Muscle layer of colon (tissue), 2 donors: ENCODE measurements at regions not wholly inside any gene's neighbourhood (a gene's known extent, or its start where the extent isn't known, plus 50 kb on each side); places are given as distances from the start of the nearest gene placed in this dataset.
A peak's percentile ranks its signal among the peaks of the same experiment; 100 is the strongest.

Experiments used
- H3K27ac ChIP-seq: one replicate; pipeline ENCODE4 v1.7.0; 2013; ENCODE audit warnings: low read depth, mild to moderate bottlenecking, low read length, moderate library complexity
- H3K27me3 ChIP-seq, 2 donors: one replicate each; pipeline ENCODE4 v1.7.0; 2013; ENCODE audit warnings: low read length in 2 of 2, mild to moderate bottlenecking in 2 of 2; ENCODE audit not compliant: insufficient read depth in 2 of 2, control insufficient read depth in 1 of 2
- H3K36me3 ChIP-seq: one replicate; pipeline ENCODE4 v1.7.0; 2013; ENCODE audit warnings: mild to moderate bottlenecking, low read length; ENCODE audit not compliant: insufficient read depth
- H3K4me1 ChIP-seq: one replicate; pipeline ENCODE4 v1.7.0; 2013; ENCODE audit warnings: mild to moderate bottlenecking, low read length; ENCODE audit not compliant: insufficient read depth
- H3K4me3 ChIP-seq, 2 donors: one replicate each; pipeline ENCODE4 v1.7.0; 2013; ENCODE audit warnings: low read length in 2 of 2, low read depth in 1 of 2, mild to moderate bottlenecking in 1 of 2, moderate library complexity in 1 of 2
- H3K9ac ChIP-seq: one replicate; pipeline ENCODE4 v1.7.0; 2013; ENCODE audit warnings: low read length
- H3K9me3 ChIP-seq: one replicate; pipeline ENCODE4 v1.7.0; 2013; ENCODE audit warnings: mild to moderate bottlenecking, low read length
- donor health status: abdominal sarcoma.
- donor health status: Adenocarcinoma of cecum.

DNA sequence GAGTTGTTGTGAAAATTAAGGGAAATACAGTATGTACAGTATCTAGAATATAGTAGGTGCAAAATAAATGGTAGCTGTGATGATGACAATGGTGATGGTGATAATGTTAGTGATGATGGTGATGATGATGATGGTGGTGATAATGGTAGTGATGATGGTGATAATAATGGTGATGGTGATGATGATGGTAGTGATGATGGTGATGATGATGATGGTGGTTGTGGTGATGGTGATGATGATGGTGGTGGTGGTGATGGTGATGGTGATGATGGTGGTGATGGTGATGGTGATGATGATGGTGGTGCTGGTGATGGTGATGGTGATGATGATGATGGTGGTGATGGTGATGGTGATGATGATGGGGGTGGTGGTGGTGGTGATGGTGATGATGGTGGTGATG lies 91.3 kb upstream of the FOXF1 start:
- Histone ChIP-seq H3K36me3 (no peaks in the 10 kb centered on the region), H3K4me3 (no peak overlapping the region), H3K4me1 (peaks cover under 1% of the 10 kb centered on the region), H3K9ac (no peak overlapping the region), H3K27me3 (no peaks in the 10 kb centered on the region), H3K9me3 (no peaks in the 10 kb centered on the region), H3K27ac (no peak overlapping the region)

DNA sequence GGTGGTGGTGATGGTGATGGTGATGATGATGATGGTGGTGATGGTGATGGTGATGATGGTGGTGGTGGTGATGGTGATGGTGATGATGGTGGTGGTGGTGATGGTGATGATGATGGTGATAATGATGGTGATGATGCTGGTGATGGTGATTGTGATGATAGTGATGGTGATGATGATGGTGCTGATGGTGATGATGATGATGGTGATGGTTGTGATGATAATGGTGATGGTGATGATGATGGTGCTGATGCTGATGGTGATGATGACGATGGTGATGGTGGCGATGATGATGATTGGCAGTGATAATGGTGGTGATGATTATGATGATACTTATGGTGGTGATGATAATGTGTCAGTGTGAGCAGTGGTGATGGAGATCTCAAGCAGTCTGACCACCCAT lies 90.8 kb upstream of the FOXF1 start:
- Histone ChIP-seq H3K9ac (no peak overlapping the region), H3K36me3 (no peaks in the 10 kb centered on the region)

DNA sequence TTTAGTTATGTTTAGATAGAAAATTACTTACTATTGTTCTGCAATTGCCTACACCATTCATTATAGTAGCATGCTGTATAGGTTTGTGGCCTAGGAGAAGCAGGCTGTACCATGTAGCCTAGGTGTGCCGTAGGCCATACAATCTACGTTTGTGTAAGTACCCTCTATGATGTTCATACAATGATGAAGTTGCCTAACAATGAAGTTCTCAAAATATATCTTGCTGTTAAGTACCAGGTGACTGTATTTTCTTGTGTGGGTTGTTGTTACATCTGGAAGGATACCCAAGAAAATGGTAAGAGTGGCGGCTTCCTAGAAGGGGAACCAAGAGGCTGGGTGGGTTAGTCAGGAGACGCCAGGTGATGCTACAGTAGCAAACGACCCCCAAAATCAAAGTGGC lies 88.3 kb upstream of the FOXF1 start:
- H3K4me3 ChIP-seq = no peak overlapping the region
- H3K27me3 ChIP-seq = no peaks in the 10 kb centered on the region
- H3K36me3 ChIP-seq = no peaks in the 10 kb centered on the region
- no peak overlapping the region for H3K27ac ChIP-seq
- no peaks in the 10 kb centered on the region for H3K9me3 ChIP-seq
- no peak overlapping the region for H3K9ac ChIP-seq
- peaks cover 28% of the 10 kb centered on the region for H3K4me1 ChIP-seq

More for the DNA sequence above, 90.8 kb upstream of the FOXF1 start:
- Histone ChIP-seq H3K9me3 (no peaks in the 10 kb centered on the region), H3K4me1 (peaks cover 6% of the 10 kb centered on the region), H3K27ac (no peak overlapping the region), H3K27me3 (no peaks in the 10 kb centered on the region), H3K4me3 (no peak overlapping the region)

DNA sequence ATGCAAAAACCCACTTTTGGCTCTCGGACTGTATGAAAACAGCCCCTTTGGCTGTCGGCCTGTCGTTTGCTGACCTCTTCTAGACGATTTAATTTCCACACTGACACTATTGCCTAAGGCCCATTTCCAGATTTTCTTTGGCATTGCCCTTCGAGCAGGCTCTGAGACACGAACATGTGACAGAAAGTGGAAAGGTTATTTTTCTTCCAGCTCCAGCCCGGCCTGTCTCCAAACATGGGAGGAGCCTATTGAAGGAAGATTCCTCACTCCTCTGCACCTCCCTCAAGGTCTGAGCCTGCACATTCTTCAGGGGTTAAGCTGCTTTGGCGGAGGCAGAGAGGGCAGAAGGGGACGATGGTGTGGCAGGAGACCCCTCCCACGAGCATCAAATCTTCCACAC lies 85.9 kb upstream of the FOXF1 start:
- Histone ChIP-seq H3K4me1 (peaks cover 46% of the 10 kb centered on the region), H3K9ac (peak overlapping the region; percentile 8), H3K27me3 (no peaks in the 10 kb centered on the region), H3K36me3 (no peaks in the 10 kb centered on the region), H3K27ac (peak overlapping the region; percentile 7), H3K4me3 (no peak overlapping the region), H3K9me3 (no peaks in the 10 kb centered on the region)

DNA sequence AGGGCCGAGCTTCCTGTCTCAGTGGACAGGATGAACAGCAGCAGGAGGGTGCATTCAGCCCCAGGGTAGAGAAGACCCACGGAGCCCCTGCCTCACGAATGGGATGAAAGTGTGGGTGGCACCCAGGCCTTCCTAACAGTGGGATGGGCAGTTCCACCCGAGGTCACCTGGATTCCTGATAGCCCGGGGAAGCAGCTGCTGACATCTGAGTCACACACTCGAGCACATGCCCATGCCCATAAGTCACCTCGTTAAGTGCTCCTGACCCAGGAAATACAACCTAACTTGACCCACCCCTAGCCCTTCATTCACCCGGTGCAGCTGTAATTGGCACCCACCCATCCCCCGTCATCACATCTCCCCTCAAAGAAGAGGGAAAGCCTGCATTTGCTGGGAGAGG lies 85.3 kb upstream of the FOXF1 start:
- peak overlapping the region; percentile 5 for H3K27ac ChIP-seq
- H3K9me3 ChIP-seq = no peaks in the 10 kb centered on the region
- H3K36me3 ChIP-seq = no peaks in the 10 kb centered on the region
- H3K4me3 ChIP-seq = no peak overlapping the region
- H3K4me1 ChIP-seq = peaks cover 52% of the 10 kb centered on the region
- H3K9ac ChIP-seq = peak overlapping the region; percentile 8
- no peaks in the 10 kb centered on the region for H3K27me3 ChIP-seq

DNA sequence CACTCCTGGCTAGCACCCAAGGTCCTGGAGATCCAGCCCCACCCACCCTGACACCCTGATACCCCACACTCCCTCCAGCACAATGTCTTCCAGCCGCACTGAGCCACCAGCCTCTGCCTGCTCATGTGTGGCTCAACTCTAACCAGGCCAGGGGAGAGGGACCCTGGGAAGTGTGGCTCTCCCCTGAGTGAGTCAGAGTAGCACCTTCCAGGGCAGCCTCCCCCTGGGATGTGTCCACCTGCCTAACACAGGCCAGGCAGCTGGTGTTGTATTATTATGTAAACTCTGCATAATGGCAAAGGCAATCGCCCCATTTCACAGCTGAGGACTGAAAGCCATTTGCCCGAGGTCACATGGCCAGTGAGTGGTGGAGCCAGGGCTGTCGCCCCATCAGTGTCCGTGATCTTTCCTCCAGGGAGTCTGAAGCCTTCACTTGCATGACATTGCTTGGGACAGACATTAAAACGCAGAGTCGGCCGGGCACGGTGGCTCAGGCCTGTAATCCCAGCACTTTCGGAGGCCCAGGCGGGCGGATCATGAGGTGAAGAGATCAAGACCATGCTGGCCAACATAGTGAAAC lies 84.2 kb upstream of the FOXF1 start:
- Histone ChIP-seq H3K9ac (no peak overlapping the region), H3K4me1 (peaks cover 64% of the 10 kb centered on the region), H3K9me3 (no peaks in the 10 kb centered on the region), H3K27me3 (no peaks in the 10 kb centered on the region), H3K36me3 (no peaks in the 10 kb centered on the region), H3K4me3 (no peak overlapping the region), H3K27ac (no peak overlapping the region)

DNA sequence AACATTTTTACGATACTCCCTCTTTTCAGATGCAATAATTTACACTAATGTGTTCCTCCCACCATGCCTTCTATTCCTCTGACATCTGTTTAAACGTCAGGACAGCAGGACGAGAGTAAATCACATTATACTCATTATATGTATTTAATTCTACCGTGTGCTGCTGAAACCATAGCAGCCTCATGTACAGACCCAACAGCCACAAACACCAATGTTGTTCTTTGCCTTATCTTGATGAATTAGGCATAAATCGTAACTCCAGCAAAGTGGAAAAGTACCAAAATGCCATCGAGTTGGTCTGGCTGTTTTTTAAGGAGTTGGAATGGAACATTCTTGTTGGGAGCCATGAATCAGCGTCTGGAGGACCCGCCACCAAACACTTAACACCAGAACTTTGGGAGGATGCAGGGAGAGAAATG lies 82.9 kb upstream of the FOXF1 start:
- H3K27ac ChIP-seq = peak overlapping the region; percentile 63
- no peak overlapping the region for H3K9ac ChIP-seq
- peak overlapping the region in 1 of 2 donors; percentile 24 for H3K4me3 ChIP-seq
- H3K9me3 ChIP-seq = no peaks in the 10 kb centered on the region
- H3K36me3 ChIP-seq = no peaks in the 10 kb centered on the region
- H3K27me3 ChIP-seq = no peaks in the 10 kb centered on the region
- peaks cover 77% of the 10 kb centered on the region for H3K4me1 ChIP-seq

DNA sequence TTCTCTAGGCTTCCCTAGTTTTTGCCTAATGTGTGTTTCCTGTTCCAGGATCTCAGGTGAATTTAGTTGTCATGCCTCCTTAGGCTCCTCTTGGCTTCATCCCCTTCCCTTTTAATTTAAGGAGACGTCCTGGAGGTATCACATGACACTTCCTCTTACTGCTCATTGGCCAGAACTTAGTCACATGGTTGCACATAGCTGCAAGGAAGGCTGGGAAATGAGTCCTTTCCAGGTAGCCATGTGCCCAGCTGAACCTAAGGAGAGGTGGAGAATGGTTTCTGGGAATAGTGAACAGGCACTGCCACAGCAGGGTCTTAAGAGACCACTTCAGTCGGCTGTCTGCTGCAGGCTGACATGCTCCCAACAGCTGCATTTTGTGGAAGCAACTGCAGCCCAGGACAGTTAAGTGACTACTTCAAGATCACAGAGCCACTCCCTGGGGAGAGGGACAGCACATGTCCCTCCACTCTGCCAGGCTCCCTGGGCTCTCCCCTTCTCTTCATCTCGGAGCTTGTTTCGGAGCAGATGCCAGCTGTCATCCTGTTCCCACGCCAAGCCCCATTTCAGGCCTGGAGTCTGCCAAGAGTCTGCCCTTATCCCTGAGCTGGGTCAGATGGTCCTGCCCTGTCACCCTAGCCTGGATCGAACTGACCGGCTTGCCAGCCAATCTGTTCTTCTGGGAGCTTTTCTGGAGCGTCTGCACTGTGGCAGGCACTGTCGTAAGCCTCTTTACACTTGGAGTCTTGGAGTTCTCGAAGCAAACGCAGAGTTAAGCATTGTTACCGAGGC lies 81.4 kb upstream of the FOXF1 start:
- Histone ChIP-seq H3K27ac (peak overlapping the region; percentile 71), H3K9me3 (no peaks in the 10 kb centered on the region), H3K4me3 (no peak overlapping the region), H3K4me1 (peaks cover 91% of the 10 kb centered on the region), H3K27me3 (no peaks in the 10 kb centered on the region), H3K36me3 (no peaks in the 10 kb centered on the region), H3K9ac (peak overlapping the region; percentile 14)

DNA sequence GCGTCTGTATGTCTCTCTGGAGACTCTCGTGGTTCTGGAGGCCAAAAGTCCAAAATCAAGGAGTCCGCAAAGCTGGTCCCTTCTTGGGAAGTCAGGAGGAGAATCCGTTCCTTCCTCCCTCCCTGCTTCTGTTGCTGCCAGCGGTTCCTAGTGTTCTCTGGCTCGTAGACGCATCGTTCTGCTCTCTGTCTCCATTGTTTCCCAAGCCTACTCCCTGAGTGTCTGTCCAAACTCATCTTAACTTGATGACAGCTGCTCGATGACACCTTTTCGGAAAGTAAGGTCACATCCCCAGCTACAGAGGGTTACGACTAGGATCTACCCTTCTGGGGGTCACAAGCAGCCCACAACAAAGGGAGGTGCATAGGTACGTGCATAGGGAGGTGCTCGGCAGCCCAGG lies 80.7 kb upstream of the FOXF1 start:
- Histone ChIP-seq H3K4me1 (peaks cover 85% of the 10 kb centered on the region), H3K27me3 (no peaks in the 10 kb centered on the region), H3K9ac (peak overlapping the region; percentile 14), H3K9me3 (no peaks in the 10 kb centered on the region), H3K27ac (peak overlapping the region; percentile 71), H3K36me3 (no peaks in the 10 kb centered on the region), H3K4me3 (no peak overlapping the region)

DNA sequence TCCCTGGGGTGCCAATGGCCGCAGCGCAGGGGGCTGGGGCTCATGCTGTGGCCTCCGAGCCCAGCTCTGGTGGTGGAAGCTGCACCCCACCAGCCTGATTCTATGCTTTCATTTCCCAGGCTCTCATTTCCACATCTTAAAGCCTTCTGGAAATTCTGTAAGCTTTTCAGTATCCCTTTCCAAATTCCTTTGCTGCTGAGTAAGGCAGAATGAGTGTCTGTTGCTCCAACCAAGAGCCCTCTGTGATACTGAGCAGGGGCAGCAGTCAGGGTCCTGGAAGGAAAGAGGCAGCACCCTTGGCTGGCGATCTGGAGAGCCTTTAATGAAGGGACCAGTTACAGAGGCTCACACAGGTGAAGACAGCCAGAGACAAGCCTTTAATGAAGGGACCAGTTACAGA lies 79.5 kb upstream of the FOXF1 start:
- Histone ChIP-seq H3K9me3 (no peaks in the 10 kb centered on the region), H3K27me3 (no peaks in the 10 kb centered on the region), H3K4me1 (peaks cover 74% of the 10 kb centered on the region), H3K27ac (peak overlapping the region; percentile 71), H3K9ac (no peak overlapping the region), H3K4me3 (no peak overlapping the region), H3K36me3 (no peaks in the 10 kb centered on the region)

DNA sequence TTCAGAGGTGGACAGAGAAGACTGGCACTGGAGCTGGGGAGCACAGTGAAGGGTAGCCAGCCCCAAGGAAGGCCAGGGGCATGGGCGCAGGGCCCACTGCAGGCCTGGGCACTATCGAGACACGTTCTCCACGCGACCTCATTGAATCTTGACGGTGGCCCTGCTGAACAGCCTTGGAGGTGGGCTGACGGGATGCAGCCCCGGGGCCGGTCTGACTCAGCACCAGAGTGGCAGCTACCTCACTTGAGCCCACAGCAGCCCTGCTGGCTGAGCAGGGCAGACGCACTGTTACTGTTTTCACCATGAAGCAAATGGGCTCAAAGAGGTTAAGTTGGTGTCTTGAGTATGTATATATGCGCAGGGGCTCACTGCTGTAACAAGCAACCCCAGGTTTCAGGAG lies 78.8 kb upstream of the FOXF1 start:
- no peaks in the 10 kb centered on the region for H3K36me3 ChIP-seq
- H3K4me1 ChIP-seq = peaks cover 69% of the 10 kb centered on the region
- H3K27ac ChIP-seq = peak overlapping the region; percentile 71
- no peaks in the 10 kb centered on the region for H3K9me3 ChIP-seq
- no peaks in the 10 kb centered on the region for H3K27me3 ChIP-seq
- H3K9ac ChIP-seq = peak overlapping the region; percentile 19
- no peak overlapping the region for H3K4me3 ChIP-seq

DNA sequence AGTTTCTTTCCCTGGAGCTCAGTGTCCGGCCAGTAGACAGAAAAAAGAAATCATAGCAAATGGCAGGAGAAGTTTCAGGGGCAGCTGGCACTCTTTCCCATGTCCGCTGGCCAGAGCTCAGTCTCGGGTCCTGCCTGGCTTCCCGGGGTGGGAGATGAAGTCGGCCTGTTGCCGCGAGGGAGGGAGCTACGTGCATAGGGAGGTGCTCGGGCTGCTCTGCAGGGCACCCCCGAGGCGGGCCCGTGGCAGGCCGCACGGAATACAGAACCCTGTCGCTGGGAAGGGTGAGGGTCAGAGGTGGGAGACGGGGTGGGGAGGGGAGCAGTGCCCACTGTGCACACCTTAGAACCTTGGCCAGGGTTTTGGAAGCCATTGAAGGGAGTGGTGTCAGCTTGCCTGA lies 78.3 kb upstream of the FOXF1 start:
- H3K9me3 ChIP-seq = no peaks in the 10 kb centered on the region
- no peaks in the 10 kb centered on the region for H3K27me3 ChIP-seq
- H3K4me1 ChIP-seq = peaks cover 64% of the 10 kb centered on the region
- peak overlapping the region; percentile 41 for H3K9ac ChIP-seq
- H3K36me3 ChIP-seq = no peaks in the 10 kb centered on the region
- H3K27ac ChIP-seq = peak overlapping the region; percentile 71
- no peak overlapping the region for H3K4me3 ChIP-seq
